ENCODE measurements at regions not wholly inside any gene's neighbourhood (a gene's known extent, or its start where the extent isn't known, plus 50 kb on each side); places are given as distances from the start of the nearest gene placed in this dataset.
"Not testable (repeated sequence)": the region's sequence is repeated elsewhere in the genome, so short reads cannot be mapped to it uniquely, and the experiment has no call there.

DNA sequence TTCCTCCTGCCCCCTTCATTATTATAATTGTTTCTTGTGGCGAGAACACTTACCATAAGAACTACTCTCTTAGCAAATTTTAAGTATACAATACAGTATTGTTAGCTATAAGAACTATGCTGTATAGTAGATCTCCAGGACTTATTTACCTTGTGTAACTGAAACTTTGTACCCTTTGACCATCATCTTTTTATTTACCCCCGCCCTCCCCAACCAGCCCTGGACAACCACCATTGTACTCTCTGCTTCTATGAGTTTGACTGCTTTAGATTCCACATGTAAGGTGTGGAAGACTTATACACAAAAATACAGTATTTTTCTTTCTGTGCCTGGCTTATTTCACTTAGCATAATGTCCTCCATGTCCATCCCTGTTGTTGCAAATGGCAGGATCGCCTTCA is 161.1 kb downstream of the PHF8 start:
- DNase-seq (ENCODE audit: low read depth), result no peak

DNA sequence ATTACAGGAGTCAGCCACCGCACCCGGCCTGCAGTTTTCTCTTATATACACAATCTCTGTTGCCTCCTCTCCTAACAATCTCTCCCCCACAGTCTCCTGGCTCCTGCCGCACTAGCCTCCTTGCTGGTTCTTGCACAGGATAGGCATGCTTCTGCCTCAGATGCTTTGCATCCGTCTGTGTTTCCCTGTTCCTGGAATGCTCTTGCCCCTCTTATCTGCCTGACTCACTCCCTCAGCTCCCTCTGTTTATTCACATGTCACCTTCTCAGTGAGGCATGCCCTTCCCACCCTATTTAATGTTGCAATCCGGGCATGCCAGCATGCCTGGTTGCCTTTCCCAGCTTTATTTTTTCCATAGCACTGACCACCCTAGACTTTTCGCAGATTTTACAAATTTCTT is 161.9 kb downstream of the PHF8 start:
- DNase-seq (ENCODE audit: low read depth), result peak; percentile 44

DNA sequence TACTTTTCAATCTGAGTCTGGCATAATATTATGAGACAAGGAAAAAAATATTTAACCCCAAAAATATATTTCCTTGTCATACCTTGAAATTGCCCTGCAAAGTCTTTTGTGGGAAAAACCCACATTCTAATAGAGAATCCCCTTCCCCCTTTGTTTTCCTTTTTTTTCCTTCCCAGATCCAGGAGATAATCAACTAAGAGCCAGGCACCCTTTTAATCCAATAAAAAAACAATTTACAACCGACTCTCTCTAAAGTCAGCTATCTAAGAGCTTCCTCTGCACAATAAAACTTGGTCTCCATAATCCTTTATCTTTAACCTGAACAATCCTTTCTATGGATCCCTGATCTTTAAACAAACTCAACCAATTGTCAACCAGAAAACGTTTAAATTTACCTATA is 163.5 kb downstream of the PHF8 start:
- DNase-seq (ENCODE audit: low read depth), result not testable (repeated sequence)

DNA sequence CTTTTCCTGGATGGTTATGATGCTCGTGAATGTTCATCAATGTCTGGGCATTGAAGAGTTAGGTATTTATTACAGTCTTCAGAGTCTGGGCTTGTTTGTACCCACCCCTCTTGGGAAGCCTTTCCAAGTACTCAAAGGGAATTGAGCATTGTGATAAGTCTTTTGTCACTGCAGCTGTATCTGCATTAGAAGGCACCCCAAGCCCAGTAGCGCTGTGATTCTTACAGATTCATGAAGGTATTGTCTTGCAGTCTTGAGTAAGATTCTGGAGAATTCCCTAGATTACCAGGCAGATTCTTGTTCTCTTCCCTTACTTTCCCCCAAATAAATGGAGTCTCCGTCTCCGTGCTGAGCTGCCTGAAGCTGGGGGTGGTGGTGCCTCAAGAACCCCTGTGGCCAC is 173.4 kb upstream of the HUWE1 start:
- no peak for DNase-seq (ENCODE audit: low read depth)

DNA sequence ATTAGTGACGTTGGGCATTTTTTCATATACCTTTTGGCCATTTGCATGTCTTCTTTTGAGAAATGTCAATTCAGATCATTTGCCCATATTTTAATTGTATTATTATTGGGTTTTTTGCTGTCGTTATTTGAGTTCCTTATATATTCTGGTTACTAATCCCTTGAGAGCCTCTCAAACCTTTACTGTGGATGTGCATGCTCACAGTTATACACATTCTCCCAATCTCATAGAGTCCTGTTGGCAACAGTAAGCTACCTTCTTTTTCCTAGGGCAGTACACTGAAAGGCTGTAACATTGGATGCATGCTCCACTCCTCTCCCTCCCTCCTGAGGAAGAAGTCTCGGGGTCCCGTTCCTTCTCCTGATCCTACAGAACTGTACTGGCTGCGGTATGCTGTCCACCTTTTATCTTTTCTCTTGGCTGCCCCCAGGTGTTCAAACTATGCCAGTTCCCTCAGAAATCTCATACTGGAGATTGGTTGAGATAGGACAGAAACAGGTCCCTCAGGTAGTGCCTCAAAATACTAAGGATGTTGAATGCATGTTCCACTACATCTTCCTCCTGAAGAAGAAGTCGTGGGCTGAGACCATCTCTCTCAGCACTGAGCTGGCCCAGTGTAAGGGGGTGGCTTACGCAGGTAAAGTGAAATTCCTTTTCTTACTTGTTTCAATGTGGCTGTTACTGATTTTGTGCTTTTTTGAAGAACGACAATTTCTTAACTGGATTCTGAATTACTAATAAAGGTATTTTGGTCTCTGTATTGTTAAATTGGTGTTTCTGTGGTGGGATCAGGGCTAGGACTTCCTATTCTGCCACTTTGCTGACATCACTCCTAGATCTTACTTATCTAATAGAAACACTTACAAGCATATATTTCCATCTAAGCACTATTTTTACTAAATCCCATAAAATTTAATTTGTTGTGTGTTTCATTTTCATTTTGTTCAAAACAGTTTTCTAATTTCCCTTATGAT is 145.4 kb upstream of the HUWE1 start:
- peak; percentile 50 for DNase-seq (ENCODE audit: low read depth)

DNA sequence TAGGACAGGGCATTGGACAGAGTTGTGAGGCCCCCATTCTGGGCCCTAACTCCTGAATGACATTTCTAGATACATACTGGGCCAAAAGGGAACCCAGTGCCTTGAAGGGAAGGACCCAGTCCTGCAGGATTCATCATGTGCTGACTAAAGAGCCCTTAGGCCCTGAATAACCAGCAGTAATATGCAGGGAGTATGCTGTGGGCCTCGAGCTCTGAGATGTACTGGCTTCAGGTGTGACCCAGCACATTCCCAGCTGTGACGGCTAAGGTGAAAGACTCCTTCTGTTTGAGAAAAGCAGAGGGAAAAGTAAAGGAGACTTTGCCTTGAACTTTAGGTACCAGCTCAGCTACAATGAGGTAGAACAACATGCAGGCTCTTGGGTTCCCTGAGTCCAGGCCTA is 138.2 kb upstream of the HUWE1 start:
- no peak for DNase-seq (ENCODE audit: low read depth)

DNA sequence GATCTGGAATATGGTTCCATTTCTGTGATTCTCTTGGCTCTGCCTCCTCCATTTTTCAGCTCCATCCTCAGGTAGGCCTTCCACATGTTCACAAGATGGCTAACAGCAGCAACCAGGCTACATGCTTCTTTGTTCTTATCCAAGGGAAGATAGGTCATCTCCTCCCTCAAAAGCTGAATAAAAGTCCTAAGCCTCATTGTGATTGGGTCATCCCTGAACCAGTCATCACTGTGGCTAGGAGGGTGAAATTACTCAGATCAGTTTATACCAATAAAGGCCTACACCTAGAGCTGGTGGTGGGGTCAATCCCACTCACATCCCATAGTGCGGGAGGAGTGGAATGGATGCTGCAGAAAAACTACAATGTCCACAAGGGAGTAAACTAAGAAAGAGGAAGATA is 131.6 kb upstream of the HUWE1 start:
- DNase-seq (ENCODE audit: low read depth), result not testable (repeated sequence)

DNA sequence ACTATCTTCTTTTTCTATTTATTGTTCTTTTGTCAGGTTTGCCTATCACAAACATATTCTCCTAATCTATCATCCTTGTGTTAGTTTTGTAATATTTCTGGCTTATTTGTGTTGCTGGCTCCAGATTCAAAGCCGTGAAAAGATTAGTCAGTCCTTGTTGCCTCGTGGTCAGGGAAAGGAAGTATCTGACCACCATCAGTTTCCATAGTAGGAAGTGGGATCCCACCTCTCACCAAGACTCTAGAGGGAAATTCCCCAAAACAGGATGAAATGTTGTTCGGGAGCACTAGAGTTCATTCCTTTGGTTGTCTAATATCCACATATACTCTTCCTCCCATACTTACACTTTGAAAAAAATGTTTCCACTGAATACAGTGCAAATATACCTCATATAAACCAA is 131.0 kb upstream of the HUWE1 start:
- peak; percentile 26 for DNase-seq (ENCODE audit: low read depth)

DNA sequence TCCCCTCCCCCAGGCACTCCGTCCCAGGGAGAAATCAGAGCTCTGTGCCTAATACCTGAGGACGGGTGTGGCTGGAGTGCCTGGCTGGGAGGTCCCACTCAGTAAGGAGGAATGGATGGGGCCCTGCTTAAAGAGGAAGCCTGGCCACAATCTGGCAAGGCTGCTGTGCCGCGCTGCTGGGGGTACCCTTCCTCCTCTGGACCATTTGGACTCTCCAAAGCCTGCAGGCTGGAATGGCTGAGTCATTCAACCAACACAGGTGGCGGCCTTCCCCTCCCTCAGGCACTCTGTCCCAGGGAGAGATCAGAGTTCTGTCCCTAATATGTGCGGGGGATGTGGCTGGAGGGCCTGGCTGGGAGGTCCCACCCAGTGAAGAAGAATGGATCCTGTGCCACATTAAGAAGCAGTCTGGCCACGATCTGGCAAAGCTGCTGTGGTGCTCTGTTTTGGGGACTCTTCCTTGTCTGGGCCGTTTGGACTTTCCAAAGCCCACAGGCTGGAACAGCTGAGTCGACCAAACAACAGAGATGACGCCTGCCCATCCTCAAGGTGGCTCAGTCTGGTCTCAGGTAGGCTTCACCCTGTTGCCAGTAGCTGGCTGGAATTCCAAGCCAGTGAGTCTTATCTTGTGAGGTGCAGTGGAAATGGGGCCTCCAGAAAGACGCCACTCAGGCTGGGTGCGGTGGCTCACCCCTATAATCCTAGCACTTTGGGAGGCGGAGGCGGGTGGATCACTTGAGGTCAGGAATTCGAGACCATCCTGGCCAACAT is 127.3 kb upstream of the HUWE1 start:
- peak; percentile 84 for DNase-seq (ENCODE audit: low read depth)

DNA sequence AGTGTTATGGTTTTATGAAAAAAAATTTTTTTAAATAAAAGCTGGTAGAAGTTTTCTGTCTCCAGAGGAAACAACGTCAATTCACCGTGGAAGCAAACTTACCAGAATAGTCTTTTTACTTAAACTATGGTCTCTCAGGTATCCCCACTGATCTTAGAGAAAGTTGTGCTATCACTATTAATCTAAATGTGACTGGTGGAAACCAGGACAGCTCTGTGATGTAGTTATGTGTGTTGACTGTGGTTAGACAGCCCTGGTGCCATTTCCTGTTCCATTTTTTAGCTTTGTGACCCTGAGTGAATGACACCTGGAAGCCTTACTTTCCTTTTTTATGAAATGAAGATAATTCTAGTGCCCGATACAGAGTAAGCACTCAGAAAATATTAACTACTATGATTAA is 111.8 kb upstream of the HUWE1 start:
- no peak for DNase-seq (ENCODE audit: low read depth)

DNA sequence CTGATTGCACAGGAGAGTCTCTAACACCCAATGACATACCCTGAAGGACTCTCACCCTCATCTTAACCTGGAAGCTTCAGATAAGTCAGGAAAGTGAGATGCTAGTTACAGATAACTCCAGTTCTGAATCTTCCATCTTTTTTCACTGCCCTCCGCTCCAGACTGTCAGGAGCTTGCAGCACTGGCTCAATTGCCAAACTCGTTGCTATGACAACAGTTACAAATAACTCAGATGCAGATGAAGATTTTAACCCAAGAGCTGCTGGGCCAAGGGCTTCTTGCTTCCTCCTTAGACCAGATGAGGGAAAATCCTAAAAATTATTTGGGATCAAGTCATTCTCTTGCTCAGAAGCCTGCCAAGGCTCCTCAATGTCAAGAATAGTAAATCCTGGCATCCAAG is 109.1 kb upstream of the HUWE1 start:
- peak; percentile 28 for DNase-seq (ENCODE audit: low read depth)

DNA sequence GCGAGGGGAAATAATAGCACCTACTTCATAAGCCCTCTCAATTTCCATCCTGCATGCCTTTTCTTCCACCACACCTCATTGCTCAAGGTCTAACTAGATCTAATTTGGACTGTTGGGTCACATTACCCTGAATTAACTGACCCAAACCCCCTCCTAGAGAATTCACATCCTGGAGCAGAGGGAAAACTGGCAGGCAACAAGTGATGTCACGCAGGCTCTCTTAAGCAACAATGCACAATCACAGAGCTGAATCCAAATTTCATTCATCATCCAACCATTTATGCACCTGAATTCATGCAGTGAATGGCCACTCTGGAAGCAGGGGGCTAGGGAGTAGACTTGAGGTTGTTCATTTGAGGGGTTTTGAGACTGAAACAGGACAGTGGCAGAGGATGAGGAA is 107.7 kb upstream of the HUWE1 start:
- DNase-seq (ENCODE audit: low read depth), result no peak

DNA sequence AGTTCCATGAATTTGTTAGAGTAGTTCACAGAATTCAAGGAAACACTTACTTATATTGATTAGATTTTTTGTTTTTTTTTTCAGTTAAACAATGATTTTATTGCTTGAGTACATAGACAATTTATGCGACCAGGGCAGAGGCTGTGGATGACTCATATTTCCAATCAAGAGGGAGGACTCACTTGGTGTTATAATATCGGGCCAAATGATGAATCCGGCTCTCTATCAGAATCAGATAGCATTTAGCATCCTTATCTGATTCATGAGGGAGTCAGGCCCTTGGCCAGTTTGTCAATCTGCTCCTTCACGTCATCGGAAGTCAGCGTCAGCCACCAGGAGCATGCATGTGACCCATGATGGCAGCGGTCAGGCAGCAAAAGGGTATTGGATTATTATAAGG is 82.3 kb upstream of the HUWE1 start:
- no peak for DNase-seq (ENCODE audit: low read depth)

DNA sequence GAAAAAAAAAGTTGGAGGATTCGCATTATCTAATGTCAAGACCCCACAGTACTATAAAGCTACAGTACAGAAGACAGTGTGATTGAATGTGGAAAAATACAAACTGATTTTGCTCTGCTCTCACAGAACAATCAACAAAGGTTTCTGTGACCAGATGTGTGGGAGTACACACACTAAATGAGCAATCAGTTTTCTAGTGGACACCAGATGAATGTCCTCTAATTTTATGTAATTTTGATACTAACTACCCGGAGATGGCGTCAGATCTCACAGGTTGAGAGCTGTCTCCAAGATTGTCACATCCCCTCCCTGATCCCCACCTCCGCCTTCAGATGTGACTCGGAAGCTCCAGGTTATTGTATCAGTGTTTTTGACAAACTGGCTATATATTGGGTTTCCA is 81.9 kb upstream of the HUWE1 start:
- DNase-seq (ENCODE audit: low read depth), result peak; percentile 10

DNA sequence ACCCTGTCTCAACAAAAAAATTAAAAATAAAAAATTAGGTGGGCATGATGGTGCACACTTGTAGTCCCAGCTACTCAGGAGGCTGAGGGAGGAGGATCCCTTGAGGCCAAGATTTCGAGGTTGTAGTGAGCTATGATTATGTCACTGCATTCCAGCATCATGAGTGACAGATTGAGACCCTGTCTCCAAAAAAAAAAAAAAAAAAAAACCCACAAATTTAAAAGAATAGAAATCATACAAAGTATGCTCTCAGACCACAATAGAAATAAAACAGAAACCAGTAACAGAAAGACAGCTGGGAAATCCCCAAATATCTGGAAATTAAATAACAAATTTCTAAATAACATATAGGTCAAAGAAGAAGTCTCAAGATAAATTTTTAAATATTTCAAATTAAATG is 81.0 kb upstream of the HUWE1 start:
- no peak for DNase-seq (ENCODE audit: low read depth)

DNA sequence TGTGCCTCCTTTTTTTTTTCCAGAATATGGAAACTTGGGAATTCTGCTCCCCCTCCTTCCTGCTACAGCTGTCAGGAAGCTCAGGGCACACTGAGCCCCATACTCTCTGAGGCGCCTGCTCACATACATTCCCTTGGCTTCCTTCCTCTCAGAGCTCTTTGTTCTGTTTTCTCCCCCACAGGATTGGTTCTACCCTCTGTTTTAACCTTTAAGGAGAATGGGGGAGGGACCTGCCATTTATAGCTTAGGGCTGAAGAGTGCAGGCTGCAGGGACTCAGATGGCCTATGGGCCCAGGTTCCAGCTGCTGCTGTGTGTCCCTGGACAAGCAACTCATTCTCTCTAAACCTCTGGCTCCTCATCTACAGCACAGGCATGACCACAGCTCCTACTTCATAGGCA is 70.7 kb upstream of the HUWE1 start:
- DNase-seq (ENCODE audit: low read depth), result peak; percentile 3

DNA sequence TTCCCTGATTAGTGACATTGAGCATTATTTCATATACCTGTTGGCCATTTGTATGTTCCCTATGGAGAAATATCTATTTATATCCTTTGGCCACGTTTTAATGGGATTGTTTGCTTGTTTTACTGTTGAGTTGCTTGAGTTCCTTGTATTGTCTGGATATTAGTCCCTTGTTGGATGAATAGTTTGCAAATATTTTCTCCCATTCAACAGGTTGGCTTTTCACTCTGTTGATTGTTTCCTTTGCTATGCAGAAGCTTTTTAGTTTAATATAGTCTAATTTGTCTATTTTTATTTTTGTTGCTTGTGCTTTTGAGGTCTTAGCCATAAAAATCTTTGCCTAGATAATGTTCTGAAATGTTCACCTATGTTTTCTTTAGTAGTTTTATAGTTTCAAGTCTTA is 60.2 kb upstream of the HUWE1 start:
- DNase-seq (ENCODE audit: low read depth), result no peak

DNA sequence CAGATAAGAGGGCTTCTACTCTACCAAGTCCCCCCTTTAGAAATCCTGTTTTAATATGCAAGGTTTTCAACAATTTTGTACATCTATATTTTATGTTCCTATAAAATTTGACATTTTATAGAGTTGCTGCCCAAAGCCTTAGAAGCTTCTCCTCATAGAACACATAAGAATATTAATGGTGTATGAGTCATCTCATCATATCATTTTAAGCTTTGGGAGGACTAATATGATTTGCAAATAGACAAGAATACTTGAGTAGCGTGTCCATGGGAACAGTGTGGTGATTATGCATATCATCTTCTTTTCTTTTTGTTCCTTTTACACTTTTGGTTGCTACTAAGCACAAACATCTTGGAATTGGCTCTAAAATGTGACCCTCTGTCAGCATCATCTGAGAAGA is 56.7 kb upstream of the HUWE1 start:
- no peak for DNase-seq (ENCODE audit: low read depth)

DNA sequence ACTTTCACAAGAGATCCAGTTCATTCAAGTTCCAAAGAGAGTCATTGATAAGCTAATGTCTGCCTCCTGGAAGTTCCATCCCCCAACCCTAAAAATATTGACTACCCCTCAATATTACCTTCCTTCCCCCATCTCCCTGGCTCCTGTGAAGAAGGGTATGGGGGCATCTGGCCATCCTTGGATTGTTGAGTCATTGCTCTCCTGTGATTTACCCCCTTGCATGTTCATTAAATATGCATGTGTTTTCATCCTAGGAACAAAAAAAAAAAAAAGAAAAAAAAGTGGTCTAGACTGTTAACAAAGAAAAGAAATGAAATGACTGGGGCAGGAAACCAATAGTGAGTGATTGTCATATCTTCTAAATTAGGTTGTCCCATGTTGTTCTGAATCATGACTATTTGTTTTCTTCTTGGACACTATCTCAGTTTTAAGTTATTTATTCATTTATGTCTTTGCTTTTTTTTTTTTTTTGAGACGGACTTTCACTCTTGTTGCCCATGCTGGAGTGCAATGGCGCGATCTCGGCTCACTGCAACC is 51.9 kb upstream of the HUWE1 start:
- no peak for DNase-seq (ENCODE audit: low read depth)
